ENCODE measurements at regions not wholly inside any gene's neighbourhood (a gene's known extent, or its start where the extent isn't known, plus 50 kb on each side); places are given as distances from the start of the nearest gene placed in this dataset.

DNA sequence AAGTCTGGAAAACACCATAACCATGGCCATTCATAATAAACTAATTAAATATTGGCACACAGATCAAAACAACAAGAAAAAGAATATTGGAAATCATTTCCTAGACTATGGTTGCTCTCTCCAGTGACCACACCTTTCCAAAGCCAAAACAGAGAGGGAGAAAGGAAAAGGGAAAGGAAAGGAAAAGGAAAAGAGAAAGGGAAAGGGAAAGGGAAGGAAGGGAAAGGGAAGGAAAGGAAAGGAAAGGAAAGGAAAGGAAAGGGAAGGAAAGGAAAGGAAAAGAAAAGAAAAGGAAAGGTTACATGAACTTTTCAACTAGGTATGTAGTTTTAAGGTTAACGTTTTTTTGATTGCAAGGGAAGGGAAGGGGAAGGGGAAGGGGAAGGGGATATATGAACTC is 360.5 kb upstream of the SLC39A10 start (continued):
- TF ChIP-seq, protein P1, sequence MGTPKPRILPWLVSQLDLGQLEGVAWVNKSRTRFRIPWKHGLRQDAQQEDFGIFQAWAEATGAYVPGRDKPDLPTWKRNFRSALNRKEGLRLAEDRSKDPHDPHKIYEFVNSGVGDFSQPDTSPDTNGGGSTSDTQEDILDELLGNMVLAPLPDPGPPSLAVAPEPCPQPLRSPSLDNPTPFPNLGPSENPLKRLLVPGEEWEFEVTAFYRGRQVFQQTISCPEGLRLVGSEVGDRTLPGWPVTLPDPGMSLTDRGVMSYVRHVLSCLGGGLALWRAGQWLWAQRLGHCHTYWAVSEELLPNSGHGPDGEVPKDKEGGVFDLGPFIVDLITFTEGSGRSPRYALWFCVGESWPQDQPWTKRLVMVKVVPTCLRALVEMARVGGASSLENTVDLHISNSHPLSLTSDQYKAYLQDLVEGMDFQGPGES (IDR thresholded peaks at IDR 0.05) = no peak
- TF ChIP-seq, protein P2, sequence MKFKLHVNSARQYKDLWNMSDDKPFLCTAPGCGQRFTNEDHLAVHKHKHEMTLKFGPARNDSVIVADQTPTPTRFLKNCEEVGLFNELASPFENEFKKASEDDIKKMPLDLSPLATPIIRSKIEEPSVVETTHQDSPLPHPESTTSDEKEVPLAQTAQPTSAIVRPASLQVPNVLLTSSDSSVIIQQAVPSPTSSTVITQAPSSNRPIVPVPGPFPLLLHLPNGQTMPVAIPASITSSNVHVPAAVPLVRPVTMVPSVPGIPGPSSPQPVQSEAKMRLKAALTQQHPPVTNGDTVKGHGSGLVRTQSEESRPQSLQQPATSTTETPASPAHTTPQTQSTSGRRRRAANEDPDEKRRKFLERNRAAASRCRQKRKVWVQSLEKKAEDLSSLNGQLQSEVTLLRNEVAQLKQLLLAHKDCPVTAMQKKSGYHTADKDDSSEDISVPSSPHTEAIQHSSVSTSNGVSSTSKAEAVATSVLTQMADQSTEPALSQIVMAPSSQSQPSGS (IDR thresholded peaks at IDR 0.05; ENCODE audit: low read length) = no peak
- TF ChIP-seq BRCA1 (IDR thresholded peaks at IDR 0.05; ENCODE audit: low read depth, low read length) = no peak
- TF ChIP-seq IKZF2 (IDR thresholded peaks at IDR 0.05) = no peak
- TF ChIP-seq TCF12 (IDR thresholded peaks at IDR 0.05; ENCODE audit: low read depth, low read length) = no peak
- TF ChIP-seq SPI1 (IDR thresholded peaks at IDR 0.05; ENCODE audit: borderline replicate concordance, insufficient read depth, low read depth, low read length) = no peak
- TF ChIP-seq PML (IDR thresholded peaks at IDR 0.05; ENCODE audit: low read length) = no peak
- TF ChIP-seq, protein P3, sequence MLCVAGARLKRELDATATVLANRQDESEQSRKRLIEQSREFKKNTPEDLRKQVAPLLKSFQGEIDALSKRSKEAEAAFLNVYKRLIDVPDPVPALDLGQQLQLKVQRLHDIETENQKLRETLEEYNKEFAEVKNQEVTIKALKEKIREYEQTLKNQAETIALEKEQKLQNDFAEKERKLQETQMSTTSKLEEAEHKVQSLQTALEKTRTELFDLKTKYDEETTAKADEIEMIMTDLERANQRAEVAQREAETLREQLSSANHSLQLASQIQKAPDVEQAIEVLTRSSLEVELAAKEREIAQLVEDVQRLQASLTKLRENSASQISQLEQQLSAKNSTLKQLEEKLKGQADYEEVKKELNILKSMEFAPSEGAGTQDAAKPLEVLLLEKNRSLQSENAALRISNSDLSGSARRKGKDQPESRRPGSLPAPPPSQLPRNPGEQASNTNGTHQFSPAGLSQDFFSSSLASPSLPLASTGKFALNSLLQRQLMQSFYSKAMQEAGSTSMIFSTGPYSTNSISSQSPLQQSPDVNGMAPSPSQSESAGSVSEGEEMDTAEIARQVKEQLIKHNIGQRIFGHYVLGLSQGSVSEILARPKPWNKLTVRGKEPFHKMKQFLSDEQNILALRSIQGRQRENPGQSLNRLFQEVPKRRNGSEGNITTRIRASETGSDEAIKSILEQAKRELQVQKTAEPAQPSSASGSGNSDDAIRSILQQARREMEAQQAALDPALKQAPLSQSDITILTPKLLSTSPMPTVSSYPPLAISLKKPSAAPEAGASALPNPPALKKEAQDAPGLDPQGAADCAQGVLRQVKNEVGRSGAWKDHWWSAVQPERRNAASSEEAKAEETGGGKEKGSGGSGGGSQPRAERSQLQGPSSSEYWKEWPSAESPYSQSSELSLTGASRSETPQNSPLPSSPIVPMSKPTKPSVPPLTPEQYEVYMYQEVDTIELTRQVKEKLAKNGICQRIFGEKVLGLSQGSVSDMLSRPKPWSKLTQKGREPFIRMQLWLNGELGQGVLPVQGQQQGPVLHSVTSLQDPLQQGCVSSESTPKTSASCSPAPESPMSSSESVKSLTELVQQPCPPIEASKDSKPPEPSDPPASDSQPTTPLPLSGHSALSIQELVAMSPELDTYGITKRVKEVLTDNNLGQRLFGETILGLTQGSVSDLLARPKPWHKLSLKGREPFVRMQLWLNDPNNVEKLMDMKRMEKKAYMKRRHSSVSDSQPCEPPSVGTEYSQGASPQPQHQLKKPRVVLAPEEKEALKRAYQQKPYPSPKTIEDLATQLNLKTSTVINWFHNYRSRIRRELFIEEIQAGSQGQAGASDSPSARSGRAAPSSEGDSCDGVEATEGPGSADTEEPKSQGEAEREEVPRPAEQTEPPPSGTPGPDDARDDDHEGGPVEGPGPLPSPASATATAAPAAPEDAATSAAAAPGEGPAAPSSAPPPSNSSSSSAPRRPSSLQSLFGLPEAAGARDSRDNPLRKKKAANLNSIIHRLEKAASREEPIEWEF (IDR thresholded peaks at IDR 0.05; ENCODE audit: insufficient replicate concordance, low read depth, low read length) = no peak
- TF ChIP-seq, protein P4, sequence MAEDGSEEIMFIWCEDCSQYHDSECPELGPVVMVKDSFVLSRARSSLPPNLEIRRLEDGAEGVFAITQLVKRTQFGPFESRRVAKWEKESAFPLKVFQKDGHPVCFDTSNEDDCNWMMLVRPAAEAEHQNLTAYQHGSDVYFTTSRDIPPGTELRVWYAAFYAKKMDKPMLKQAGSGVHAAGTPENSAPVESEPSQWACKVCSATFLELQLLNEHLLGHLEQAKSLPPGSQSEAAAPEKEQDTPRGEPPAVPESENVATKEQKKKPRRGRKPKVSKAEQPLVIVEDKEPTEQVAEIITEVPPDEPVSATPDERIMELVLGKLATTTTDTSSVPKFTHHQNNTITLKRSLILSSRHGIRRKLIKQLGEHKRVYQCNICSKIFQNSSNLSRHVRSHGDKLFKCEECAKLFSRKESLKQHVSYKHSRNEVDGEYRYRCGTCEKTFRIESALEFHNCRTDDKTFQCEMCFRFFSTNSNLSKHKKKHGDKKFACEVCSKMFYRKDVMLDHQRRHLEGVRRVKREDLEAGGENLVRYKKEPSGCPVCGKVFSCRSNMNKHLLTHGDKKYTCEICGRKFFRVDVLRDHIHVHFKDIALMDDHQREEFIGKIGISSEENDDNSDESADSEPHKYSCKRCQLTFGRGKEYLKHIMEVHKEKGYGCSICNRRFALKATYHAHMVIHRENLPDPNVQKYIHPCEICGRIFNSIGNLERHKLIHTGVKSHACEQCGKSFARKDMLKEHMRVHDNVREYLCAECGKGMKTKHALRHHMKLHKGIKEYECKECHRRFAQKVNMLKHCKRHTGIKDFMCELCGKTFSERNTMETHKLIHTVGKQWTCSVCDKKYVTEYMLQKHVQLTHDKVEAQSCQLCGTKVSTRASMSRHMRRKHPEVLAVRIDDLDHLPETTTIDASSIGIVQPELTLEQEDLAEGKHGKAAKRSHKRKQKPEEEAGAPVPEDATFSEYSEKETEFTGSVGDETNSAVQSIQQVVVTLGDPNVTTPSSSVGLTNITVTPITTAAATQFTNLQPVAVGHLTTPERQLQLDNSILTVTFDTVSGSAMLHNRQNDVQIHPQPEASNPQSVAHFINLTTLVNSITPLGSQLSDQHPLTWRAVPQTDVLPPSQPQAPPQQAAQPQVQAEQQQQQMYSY (CRISPR knock-in tag; IDR thresholded peaks at IDR 0.05) = no peak
- TF ChIP-seq ZNF217 (IDR thresholded peaks at IDR 0.05) = no peak

All from GM12878 (cell line).